PC-9 (cell line): ENCODE measurements at regions not wholly inside any gene's neighbourhood (a gene's known extent, or its start where the extent isn't known, plus 50 kb on each side); places are given as distances from the start of the nearest gene placed in this dataset.

Experiments used
- EZH2 ChIP-seq: fragments of 200-600 bp; sonication (generic); IDR thresholded peaks from 2 replicates; pipeline ENCODE4 v1.8.0; 2017; ENCODE audit warnings: antibody characterized with exemption, low read depth
- TF ChIP-seq, protein P1 (sequence below): fragments of 200-600 bp; sonication (generic); conservative IDR thresholded peaks from 2 replicates; pipeline ENCODE4 v1.6.1; 2017; ENCODE audit warnings: mixed run types, antibody characterized with exemption, mild to moderate bottlenecking, moderate library complexity

DNA sequence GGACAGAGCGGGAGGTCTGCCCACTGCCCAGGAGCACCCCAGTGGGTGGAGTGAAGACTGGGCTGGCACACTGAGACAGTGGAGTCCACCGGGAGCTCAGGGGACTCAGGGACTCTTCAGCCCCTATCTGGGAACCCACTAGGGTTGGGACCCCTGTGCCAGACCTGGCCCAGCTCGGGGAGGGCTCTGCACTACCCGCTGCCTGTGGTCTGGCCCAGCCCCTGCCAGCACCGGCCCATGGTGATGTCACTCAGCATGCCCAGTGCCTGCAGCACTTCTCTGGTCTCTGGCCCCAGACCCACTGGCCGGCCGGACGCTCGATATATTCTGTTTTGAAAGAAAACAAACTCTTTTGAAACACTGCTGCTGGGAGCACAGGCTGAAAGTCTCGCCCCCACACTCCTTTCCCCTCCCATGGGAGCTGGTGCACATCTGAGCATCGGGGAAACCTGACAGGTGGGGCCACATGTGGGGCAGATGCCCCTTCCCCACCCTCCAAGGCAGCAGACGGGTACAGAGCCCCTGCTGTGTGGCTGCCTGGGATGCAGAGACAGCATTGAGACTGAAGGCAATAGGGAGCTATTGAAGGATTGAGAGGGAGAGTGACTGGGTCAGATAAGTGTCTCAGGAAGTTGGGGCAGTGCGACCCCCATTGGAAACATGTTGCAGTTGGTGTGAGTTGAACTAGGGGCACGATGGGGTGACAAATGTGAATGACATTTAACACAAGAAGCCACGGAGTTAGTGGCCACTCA is 62.9 kb downstream of the MYEOV start:
- TF ChIP-seq, protein P1, sequence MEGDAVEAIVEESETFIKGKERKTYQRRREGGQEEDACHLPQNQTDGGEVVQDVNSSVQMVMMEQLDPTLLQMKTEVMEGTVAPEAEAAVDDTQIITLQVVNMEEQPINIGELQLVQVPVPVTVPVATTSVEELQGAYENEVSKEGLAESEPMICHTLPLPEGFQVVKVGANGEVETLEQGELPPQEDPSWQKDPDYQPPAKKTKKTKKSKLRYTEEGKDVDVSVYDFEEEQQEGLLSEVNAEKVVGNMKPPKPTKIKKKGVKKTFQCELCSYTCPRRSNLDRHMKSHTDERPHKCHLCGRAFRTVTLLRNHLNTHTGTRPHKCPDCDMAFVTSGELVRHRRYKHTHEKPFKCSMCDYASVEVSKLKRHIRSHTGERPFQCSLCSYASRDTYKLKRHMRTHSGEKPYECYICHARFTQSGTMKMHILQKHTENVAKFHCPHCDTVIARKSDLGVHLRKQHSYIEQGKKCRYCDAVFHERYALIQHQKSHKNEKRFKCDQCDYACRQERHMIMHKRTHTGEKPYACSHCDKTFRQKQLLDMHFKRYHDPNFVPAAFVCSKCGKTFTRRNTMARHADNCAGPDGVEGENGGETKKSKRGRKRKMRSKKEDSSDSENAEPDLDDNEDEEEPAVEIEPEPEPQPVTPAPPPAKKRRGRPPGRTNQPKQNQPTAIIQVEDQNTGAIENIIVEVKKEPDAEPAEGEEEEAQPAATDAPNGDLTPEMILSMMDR, result no peak
- TF ChIP-seq EZH2, result no peak
